H9 (cell line): ENCODE measurements at regions not wholly inside any gene's neighbourhood (a gene's known extent, or its start where the extent isn't known, plus 50 kb on each side); places are given as distances from the start of the nearest gene placed in this dataset.

Source experiments
- DNase-seq: peaks from one replicate; pipeline ENCODE4 v3.0.0-alpha.2; 2017
- H2AFZ ChIP-seq: one replicate; pipeline ENCODE4 v1.6.1; 2013; ENCODE audit warnings: mild to moderate bottlenecking, low read length, control low read depth, moderate library complexity
- H2AK5ac ChIP-seq: 2 replicates; pipeline ENCODE4 v1.6.1; 2013; ENCODE audit warnings: low read length, control low read depth, mixed read lengths; ENCODE audit not compliant: insufficient read length
- H2BK120ac ChIP-seq: one replicate; pipeline ENCODE4 v1.6.1; 2013; ENCODE audit warnings: low read depth, mild to moderate bottlenecking, low read length, control low read depth, inconsistent platforms; ENCODE audit not compliant: poor library complexity, severe bottlenecking
- H2BK12ac ChIP-seq: 2 replicates; pipeline ENCODE4 v1.6.1; 2013; ENCODE audit warnings: low read length, control low read depth, mixed read lengths, low read depth; ENCODE audit not compliant: insufficient read length
- H2BK15ac ChIP-seq: 2 replicates; pipeline ENCODE4 v1.6.1; 2013; ENCODE audit warnings: low read depth, low read length, control low read depth
- H2BK20ac ChIP-seq: one replicate; pipeline ENCODE4 v1.6.1; 2013; ENCODE audit warnings: low read depth, mild to moderate bottlenecking, low read length, control low read depth, inconsistent platforms; ENCODE audit not compliant: poor library complexity, severe bottlenecking
- H2BK5ac ChIP-seq: 2 replicates; pipeline ENCODE4 v1.6.1; 2013; ENCODE audit warnings: low read length, control low read depth, mixed read lengths; ENCODE audit not compliant: insufficient read length
- H3K14ac ChIP-seq: 2 replicates; pipeline ENCODE4 v1.6.1; 2013; ENCODE audit warnings: low read length, control low read depth; ENCODE audit not compliant: insufficient read depth
- H3K18ac ChIP-seq: 2 replicates; pipeline ENCODE4 v1.6.1; 2013; ENCODE audit warnings: low read depth, mild to moderate bottlenecking, mixed read lengths, low read length, control low read depth; ENCODE audit not compliant: insufficient read length
- H3K23ac ChIP-seq: 2 replicates; pipeline ENCODE4 v1.6.1; 2013; ENCODE audit warnings: low read length, control low read depth, mixed read lengths, low read depth; ENCODE audit not compliant: insufficient read length
- H3K23me2 ChIP-seq: 2 replicates; pipeline ENCODE4 v1.6.1; 2013; ENCODE audit warnings: low read depth, mild to moderate bottlenecking, mixed read lengths, low read length, control low read depth; ENCODE audit not compliant: insufficient read length, poor library complexity, severe bottlenecking
- H3K27ac ChIP-seq: 2 replicates; pipeline ENCODE4 v1.5.1; 2013; ENCODE audit warnings: low read length, control low read depth, mixed read lengths, low read depth; ENCODE audit not compliant: insufficient read length
- H3K27me3 ChIP-seq: 2 replicates; pipeline ENCODE4 v1.6.1; 2013; ENCODE audit warnings: low read length, control low read depth, inconsistent platforms; ENCODE audit not compliant: insufficient read depth
- H3K4ac ChIP-seq: 2 replicates; pipeline ENCODE4 v1.6.1; 2013; ENCODE audit warnings: low read depth, mild to moderate bottlenecking, control low read depth, inconsistent platforms, low read length, moderate library complexity
- H3K4me1 ChIP-seq: 2 replicates; pipeline ENCODE4 v1.6.1; 2013; ENCODE audit warnings: low read length, control low read depth, inconsistent platforms; ENCODE audit not compliant: insufficient read depth
- H3K4me2 ChIP-seq: 2 replicates; pipeline ENCODE4 v1.6.1; 2013; ENCODE audit warnings: low read length, control low read depth, mixed read lengths; ENCODE audit not compliant: insufficient read length, insufficient read depth
- H3K56ac ChIP-seq: 2 replicates; pipeline ENCODE4 v1.6.1; 2013; ENCODE audit warnings: low read depth, mild to moderate bottlenecking, mixed read lengths, low read length, control low read depth; ENCODE audit not compliant: insufficient read length
- H3K79me1 ChIP-seq: 2 replicates; pipeline ENCODE4 v1.6.1; 2013; ENCODE audit warnings: low read depth, mild to moderate bottlenecking, moderate library complexity, low read length, control low read depth, inconsistent platforms; ENCODE audit not compliant: insufficient read depth, poor library complexity, severe bottlenecking
- H3K79me2 ChIP-seq: 2 replicates; pipeline ENCODE4 v1.6.1; 2013; ENCODE audit warnings: low read length, control low read depth, inconsistent platforms; ENCODE audit not compliant: insufficient read depth
- H3K9ac ChIP-seq: 2 replicates; pipeline ENCODE4 v1.6.1; 2013; ENCODE audit warnings: low read length, control low read depth, mixed read lengths; ENCODE audit not compliant: insufficient read length; ENCODE audit errors: extremely low read depth
- H3K9me3 ChIP-seq: one replicate; pipeline ENCODE4 v1.6.1; 2013; ENCODE audit warnings: low read depth, low read length, inconsistent platforms; ENCODE audit not compliant: control insufficient read depth
- H3T11ph ChIP-seq: one replicate; pipeline ENCODE4 v1.6.1; 2013; ENCODE audit warnings: mild to moderate bottlenecking, low read length, control low read depth, inconsistent platforms
- H4K20me1 ChIP-seq: one replicate; pipeline ENCODE4 v1.6.1; 2013; ENCODE audit not compliant: control insufficient read depth, insufficient read length, insufficient read depth
- H4K5ac ChIP-seq: 2 replicates; pipeline ENCODE4 v1.6.1; 2013; ENCODE audit warnings: low read depth, mild to moderate bottlenecking, mixed read lengths, low read length, control low read depth; ENCODE audit not compliant: insufficient read length
- H4K8ac ChIP-seq: replicated peaks from 2 replicates; pipeline ENCODE4 v1.6.1; 2013; ENCODE audit warnings: low read length, control low read depth, mixed read lengths, low read depth; ENCODE audit not compliant: insufficient read length
- H4K91ac ChIP-seq: 2 replicates; pipeline ENCODE4 v1.6.1; 2013; ENCODE audit warnings: low read depth, mild to moderate bottlenecking, moderate library complexity, mixed read lengths, low read length, control low read depth; ENCODE audit not compliant: insufficient read length
- H3K27ac Mint-ChIP-seq, 3 experiments: 2 replicates in 2 of 3; 3 replicates in 1 of 3; pipeline ENCODE4 v1.8.0; 2020 to 2021; ENCODE audit warnings: mixed read lengths in 3 of 3, mild to moderate bottlenecking in 1 of 3, moderate library complexity in 1 of 3
- H3K27me3 Mint-ChIP-seq: 2 replicates; pipeline ENCODE4 v1.8.0; 2021; ENCODE audit warnings: low read depth, mild to moderate bottlenecking, moderate library complexity, mixed read lengths
- H3K36me3 Mint-ChIP-seq, 3 experiments: 2 replicates in 2 of 3; 3 replicates in 1 of 3; pipeline ENCODE4 v1.8.0; 2020 to 2021; ENCODE audit warnings: low read depth in 3 of 3, mixed read lengths in 3 of 3; ENCODE audit not compliant: insufficient read depth in 1 of 3
- H3K4me1 Mint-ChIP-seq, 2 experiments: 2 replicates each; pipeline ENCODE4 v1.8.0; 2020; ENCODE audit warnings: mixed read lengths in 2 of 2
- H3K4me3 Mint-ChIP-seq, 2 experiments: 2 replicates in 1 of 2; 3 replicates in 1 of 2; pipeline ENCODE4 v1.8.0; 2020 to 2021; ENCODE audit warnings: mild to moderate bottlenecking in 2 of 2, mixed read lengths in 2 of 2, moderate library complexity in 1 of 2
- H3K9me3 Mint-ChIP-seq, 2 experiments: 2 replicates in 1 of 2; 3 replicates in 1 of 2; pipeline ENCODE4 v1.8.0; 2020; ENCODE audit warnings: mild to moderate bottlenecking in 2 of 2, mixed read lengths in 2 of 2, moderate library complexity in 1 of 2
- CTCF ChIP-seq: fragments of 200-600 bp; sonication (generic); conservative IDR thresholded peaks from 3 replicates; pipeline ENCODE4 v1.8.0; 2021; ENCODE audit warnings: antibody characterized with exemption, mild to moderate bottlenecking
- WGBS: extraction: QIAGEN DNeasy Blood & Tissue Kit; methylation state at CpG from one replicate; pipeline ENCODE4 v1.1.7; 2013; ENCODE audit warnings: missing lambda C conversion rate, low lambda C conversion rate, mixed read lengths; ENCODE audit not compliant: insufficient read length; ENCODE audit errors: extremely low coverage; 5-methylcytosine and 5-hydroxymethylcytosine counted together

DNA sequence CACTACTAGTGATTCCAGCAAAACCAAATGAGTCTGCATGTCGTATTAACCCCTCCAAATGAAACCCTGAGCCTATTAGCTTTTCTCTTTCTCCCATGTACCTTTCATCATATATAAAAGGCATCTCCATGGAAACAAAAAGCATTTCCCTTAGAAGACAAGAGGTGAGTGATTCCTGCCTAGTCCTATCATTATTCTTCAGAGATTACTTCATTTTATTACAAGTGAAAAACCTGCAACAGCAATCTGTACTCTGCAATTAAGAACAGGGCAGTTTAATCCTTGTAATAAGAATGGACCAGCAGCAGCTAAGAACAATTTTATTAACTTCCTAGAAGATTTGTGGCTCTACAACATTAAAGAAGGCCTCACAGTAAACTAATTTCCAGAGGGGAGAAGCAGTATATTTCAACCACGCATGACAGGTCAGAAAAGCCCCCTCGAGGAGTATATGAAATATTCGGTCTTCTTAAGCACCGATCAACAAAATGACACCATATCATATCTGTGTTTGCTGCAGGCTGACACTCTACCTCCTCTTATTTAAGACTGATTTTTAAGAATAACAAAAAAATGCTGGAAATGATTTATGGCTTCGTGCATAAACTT is 132.3 kb upstream of the TFPI start:
- Histone ChIP-seq H2AK5ac (no peak overlapping the region), H3K9me3 (no peaks in the 10 kb centered on the region), H2AFZ (no peak overlapping the region), H3K23ac (no peak overlapping the region), H4K91ac (no peak overlapping the region), H4K8ac (no peak overlapping the region), H3K4ac (no peak overlapping the region), H4K5ac (no peak overlapping the region), H3K27ac (no peak overlapping the region), H3K14ac (no peak overlapping the region), H3K23me2 (no peaks in the 10 kb centered on the region), H3T11ph (no peak overlapping the region), H3K27me3 (no peaks in the 10 kb centered on the region), H3K9ac (no peak overlapping the region), H3K56ac (no peak overlapping the region), H3K79me2 (no peaks in the 10 kb centered on the region), H2BK12ac (no peak overlapping the region), H2BK20ac (no peak overlapping the region), H2BK15ac (no peak overlapping the region), H3K4me2 (no peak overlapping the region), H2BK5ac (no peak overlapping the region), H3K4me1 (no peaks in the 10 kb centered on the region; the same call in 1 of the 2 replicates), H3K79me1 (no peaks in the 10 kb centered on the region), H4K20me1 (no peaks in the 10 kb centered on the region), H2BK120ac (no peak overlapping the region), H3K18ac (no peak overlapping the region)
- Mint-ChIP-seq H3K27ac (no peak overlapping the region), H3K36me3 (no peaks in the 10 kb centered on the region), H3K27me3 (no peaks in the 10 kb centered on the region), H3K4me3 (no peak overlapping the region), H3K9me3 (no peaks in the 10 kb centered on the region), H3K4me1 (peaks cover 7 to 27% of the 10 kb centered on the region in 2 experiments; a peak in 3 of 4 replicates)
- no CpG with 5 or more reads among the region's 6 CpGs for WGBS
- no peak for DNase-seq
- TF ChIP-seq CTCF: no peak
